Neural crest cell (in vitro differentiated cells): ENCODE measurements at regions not wholly inside any gene's neighbourhood (a gene's known extent, or its start where the extent isn't known, plus 50 kb on each side); places are given as distances from the start of the nearest gene placed in this dataset.

Experiments used
- DNase-seq: peaks from one replicate; pipeline ENCODE4 v3.0.0; 2021; ENCODE audit warnings: low read depth, mixed read lengths, low spot score
- H3K27ac Mint-ChIP-seq: one replicate; pipeline ENCODE4 v1.8.0; 2021; ENCODE audit warnings: mild to moderate bottlenecking, mixed read lengths; ENCODE audit not compliant: unreplicated experiment
- H3K27me3 Mint-ChIP-seq: 2 replicates; pipeline ENCODE4 v1.8.0; 2021; ENCODE audit warnings: low read depth, mild to moderate bottlenecking, mixed read lengths
- H3K36me3 Mint-ChIP-seq: 2 replicates; pipeline ENCODE4 v1.8.0; 2021; ENCODE audit warnings: low read depth, mild to moderate bottlenecking, mixed read lengths
- H3K4me1 Mint-ChIP-seq: 2 replicates; pipeline ENCODE4 v1.8.0; 2021; ENCODE audit warnings: mixed read lengths
- H3K4me3 Mint-ChIP-seq: one replicate; pipeline ENCODE4 v1.8.0; 2021; ENCODE audit warnings: mild to moderate bottlenecking, mixed read lengths
- H3K9me3 Mint-ChIP-seq: 2 replicates; pipeline ENCODE4 v1.8.0; 2021; ENCODE audit warnings: mixed read lengths
- TF ChIP-seq, protein P1 (sequence below): fragments of 200-600 bp; sonication (generic); conservative IDR thresholded peaks from 2 replicates; pipeline ENCODE4 v1.5.0; 2021; ENCODE audit warnings: antibody characterized with exemption, mild to moderate bottlenecking

DNA sequence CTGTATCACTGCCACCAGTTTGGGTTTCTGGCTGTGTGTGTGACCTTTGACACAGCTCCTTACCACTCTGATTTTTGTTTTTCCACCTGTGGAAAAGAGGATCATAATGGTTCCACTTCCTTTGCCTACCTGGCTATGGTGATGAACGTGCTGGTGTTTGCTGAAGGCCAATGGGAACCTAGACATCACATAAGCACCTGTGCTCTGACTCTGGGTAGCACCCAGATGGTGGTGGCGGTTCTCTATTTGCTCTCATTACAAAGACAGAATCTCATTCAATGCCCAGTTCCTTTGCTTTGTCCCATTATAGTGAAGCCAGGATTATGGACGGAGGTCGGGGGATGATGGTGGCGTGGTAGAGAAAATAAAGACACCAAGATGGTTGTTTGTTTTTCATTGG, 121.2 kb upstream of the GATA6 start:
- TF ChIP-seq, protein P1, sequence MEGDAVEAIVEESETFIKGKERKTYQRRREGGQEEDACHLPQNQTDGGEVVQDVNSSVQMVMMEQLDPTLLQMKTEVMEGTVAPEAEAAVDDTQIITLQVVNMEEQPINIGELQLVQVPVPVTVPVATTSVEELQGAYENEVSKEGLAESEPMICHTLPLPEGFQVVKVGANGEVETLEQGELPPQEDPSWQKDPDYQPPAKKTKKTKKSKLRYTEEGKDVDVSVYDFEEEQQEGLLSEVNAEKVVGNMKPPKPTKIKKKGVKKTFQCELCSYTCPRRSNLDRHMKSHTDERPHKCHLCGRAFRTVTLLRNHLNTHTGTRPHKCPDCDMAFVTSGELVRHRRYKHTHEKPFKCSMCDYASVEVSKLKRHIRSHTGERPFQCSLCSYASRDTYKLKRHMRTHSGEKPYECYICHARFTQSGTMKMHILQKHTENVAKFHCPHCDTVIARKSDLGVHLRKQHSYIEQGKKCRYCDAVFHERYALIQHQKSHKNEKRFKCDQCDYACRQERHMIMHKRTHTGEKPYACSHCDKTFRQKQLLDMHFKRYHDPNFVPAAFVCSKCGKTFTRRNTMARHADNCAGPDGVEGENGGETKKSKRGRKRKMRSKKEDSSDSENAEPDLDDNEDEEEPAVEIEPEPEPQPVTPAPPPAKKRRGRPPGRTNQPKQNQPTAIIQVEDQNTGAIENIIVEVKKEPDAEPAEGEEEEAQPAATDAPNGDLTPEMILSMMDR = no peak
- no peak overlapping the region for H3K4me3 Mint-ChIP-seq
- peaks cover 5% of the 10 kb centered on the region for H3K27me3 Mint-ChIP-seq
- no peak for DNase-seq
- H3K4me1 Mint-ChIP-seq = no peaks in the 10 kb centered on the region
- H3K36me3 Mint-ChIP-seq = no peaks in the 10 kb centered on the region
- no peaks in the 10 kb centered on the region for H3K9me3 Mint-ChIP-seq
- H3K27ac Mint-ChIP-seq = no peak overlapping the region

DNA sequence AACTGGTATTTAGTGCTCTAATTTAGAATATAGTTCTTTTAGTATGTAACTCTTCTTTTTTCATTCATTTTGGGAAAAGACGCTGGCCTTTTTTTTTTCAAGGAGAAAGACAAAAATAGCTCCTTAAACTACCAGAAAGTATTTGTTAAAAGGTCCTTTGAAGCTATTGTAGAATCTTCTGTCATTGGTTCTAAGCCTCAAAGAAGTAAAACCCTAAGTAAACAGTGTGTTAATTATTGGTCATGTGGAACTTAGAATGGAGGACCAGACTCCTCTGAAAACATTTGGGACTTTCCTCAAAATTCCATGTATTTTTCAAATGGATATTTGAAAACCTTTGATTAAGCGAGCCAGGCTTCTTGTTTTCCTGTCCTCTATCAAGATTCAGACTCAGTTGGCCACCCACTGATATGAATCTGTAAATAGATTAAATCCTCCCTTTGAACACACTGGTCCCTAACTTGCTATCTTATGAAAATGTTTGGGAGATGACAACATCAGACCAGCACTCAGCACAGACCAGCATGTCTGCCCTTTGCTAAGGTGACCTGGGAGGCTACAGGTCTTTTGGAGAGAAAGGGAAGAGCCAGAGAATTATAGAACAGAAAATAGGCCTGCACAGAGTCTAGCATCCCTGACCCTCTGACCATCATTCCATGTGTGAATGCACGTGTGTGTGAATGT, 120.3 kb upstream of the GATA6 start:
- Mint-ChIP-seq H3K36me3 (no peaks in the 10 kb centered on the region), H3K4me1 (no peaks in the 10 kb centered on the region), H3K27ac (no peak overlapping the region), H3K9me3 (no peaks in the 10 kb centered on the region), H3K4me3 (no peak overlapping the region), H3K27me3 (peaks cover 5% of the 10 kb centered on the region)
- DNase-seq = no peak
- TF ChIP-seq, protein P1 = no peak

DNA sequence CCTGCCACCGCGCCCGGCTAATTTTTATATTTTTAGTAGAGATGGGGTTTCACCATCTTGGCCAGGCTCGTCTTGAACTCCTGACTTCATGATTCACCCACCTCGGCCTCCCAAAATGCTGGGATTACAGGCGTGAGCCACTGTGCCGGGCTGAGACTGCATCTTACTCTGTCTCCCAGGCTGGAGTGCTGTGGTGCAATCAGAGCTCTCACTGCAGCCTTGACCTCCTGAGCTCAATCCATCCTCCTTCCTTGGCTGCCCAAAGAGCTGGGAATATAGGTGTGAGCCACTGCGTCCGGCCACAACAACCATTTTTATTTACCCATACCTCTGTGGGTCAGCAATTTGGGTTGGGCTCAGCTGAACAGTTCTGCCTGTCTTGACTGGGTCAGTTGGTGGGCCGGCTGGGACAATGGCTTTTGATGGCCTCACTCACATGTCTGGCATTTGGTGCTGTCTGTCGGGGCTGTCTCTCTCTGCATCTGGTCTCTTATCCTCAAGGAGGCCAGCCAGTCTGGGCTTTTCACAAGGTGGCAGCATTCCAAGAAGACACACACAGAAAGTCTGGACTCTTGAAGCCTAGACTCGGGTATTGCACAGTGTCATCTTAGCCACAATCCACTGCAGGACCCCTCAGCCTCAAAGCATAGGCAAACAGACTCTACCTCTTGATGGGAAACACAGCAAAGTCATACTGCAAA, 116.8 kb upstream of the GATA6 start:
- TF ChIP-seq, protein P1 = no peak
- no peaks in the 10 kb centered on the region for H3K4me1 Mint-ChIP-seq
- no peak for DNase-seq
- no peak overlapping the region for H3K27ac Mint-ChIP-seq
- H3K27me3 Mint-ChIP-seq = peaks cover under 1% of the 10 kb centered on the region
- no peaks in the 10 kb centered on the region for H3K9me3 Mint-ChIP-seq
- no peaks in the 10 kb centered on the region for H3K36me3 Mint-ChIP-seq
- H3K4me3 Mint-ChIP-seq = no peak overlapping the region

DNA sequence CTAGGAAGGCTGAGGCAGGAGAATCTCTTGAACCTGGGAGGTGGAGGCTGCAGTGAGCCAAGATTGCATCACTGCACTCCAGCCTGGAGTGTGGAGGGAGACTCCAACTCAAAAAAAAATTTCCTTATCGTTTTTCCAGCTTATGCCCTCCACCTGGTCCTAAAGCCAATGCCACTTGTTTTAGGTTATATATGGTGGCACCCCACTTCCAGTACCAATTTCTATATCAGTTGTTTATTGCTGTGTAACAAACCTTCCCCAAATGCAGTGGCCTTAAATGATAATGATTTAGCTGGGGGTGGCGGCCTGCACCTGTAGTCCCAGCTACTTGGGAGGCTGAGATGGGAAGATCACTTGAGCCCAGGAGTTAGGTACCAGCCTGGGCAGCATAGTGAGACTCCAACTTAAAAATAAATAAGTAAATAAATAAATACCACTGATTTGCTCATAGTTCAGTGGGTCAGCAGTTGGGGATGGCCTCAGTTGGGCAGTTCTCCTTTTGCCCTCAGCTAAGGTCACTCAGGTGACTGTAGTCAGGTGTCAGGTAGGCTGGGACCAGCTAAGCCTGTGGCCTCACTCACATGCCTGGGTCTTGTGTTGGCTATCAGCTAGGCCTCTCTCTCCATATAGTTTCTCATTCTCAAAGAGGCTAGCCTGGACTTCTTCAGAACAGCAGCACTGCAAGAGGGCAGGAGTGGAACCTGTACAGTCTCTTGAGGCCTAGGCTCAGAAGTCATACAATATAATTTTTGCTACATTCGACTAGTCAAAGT, 113.7 kb upstream of the GATA6 start:
- Mint-ChIP-seq H3K4me1 (peaks cover 7% of the 10 kb centered on the region), H3K9me3 (no peaks in the 10 kb centered on the region), H3K4me3 (no peak overlapping the region), H3K27me3 (no peaks in the 10 kb centered on the region), H3K27ac (no peak overlapping the region), H3K36me3 (no peaks in the 10 kb centered on the region)
- TF ChIP-seq, protein P1 = no peak
- no peak for DNase-seq

DNA sequence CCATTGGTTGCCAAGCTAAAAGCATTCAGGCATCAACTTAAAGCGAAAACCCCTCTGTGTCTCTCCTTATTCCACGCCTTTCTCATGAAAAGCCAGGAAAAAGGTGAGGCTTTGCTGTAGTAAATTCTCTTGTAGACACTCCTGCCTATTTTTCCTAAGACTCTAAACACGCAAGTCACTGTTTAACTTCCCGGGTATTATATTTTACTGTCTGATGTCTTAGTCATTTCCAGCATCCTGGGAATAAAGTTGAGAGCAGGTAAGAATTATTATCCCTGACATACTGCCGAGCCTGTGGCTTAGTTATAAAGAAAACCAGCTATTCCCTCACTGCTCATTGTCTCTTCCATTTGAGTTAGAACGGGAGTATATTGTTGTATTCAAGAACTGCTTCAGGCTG, 112.4 kb upstream of the GATA6 start:
- Mint-ChIP-seq H3K4me3 (no peak overlapping the region), H3K27ac (no peak overlapping the region), H3K9me3 (no peaks in the 10 kb centered on the region), H3K4me1 (peaks cover 8% of the 10 kb centered on the region), H3K36me3 (no peaks in the 10 kb centered on the region), H3K27me3 (no peaks in the 10 kb centered on the region)
- TF ChIP-seq, protein P1 = no peak
- no peak for DNase-seq
